SHP77 treated with DMSO at 0.1 percent for 48 hours (cell line): ENCODE measurements at regions not wholly inside any gene's neighbourhood (a gene's known extent, or its start where the extent isn't known, plus 50 kb on each side); places are given as distances from the start of the nearest gene placed in this dataset.
"Not testable (repeated sequence)": the region's sequence is repeated elsewhere in the genome, so short reads cannot be mapped to it uniquely, and the experiment has no call there.

Experiments
- DNase-seq: peaks from one replicate; lab custom pipeline; 2025; lab: John Stamatoyannopoulos, UW

GRCh38 chr13:96934889-96935489, 59.3 kb downstream of the OXGR1 start:
- DNase-seq: no peak

- peak; percentile 43 for DNase-seq
These were observed 68.2 kb downstream of the OXGR1 start for GRCh38 chr13:96925916-96926628.

GRCh38 chr13:96925477-96925876, 68.8 kb downstream of the OXGR1 start:
- DNase-seq: no peak

- not testable (repeated sequence) for DNase-seq
These were observed 75.2 kb downstream of the OXGR1 start for GRCh38 chr13:96918861-96919631.

GRCh38 chr13:96904232-96904631, 90.0 kb downstream of the OXGR1 start:
- DNase-seq: no peak

GRCh38 chr13:96903085-96903484, 91.2 kb downstream of the OXGR1 start:
- no peak for DNase-seq

GRCh38 chr13:96900986-96901385, 93.3 kb downstream of the OXGR1 start:
- no peak for DNase-seq

GRCh38 chr13:96899946-96900345, 94.3 kb downstream of the OXGR1 start:
- no peak for DNase-seq

GRCh38 chr13:96898646-96899254, 95.5 kb downstream of the OXGR1 start:
- DNase-seq: no peak

GRCh38 chr13:96898212-96898611, 96.1 kb downstream of the OXGR1 start:
- no peak for DNase-seq
